Mesenchymal stem cell (in vitro differentiated cells and primary cell): ENCODE measurements at regions not wholly inside any gene's neighbourhood (a gene's known extent, or its start where the extent isn't known, plus 50 kb on each side); places are given as distances from the start of the nearest gene placed in this dataset.

Experiments used
- DNase-seq: peaks from one replicate; pipeline ENCODE4 v3.0.0-alpha.2; 2013
- H2AFZ ChIP-seq: one replicate; pipeline ENCODE4 v1.6.1; 2013; ENCODE audit warnings: low read depth, mild to moderate bottlenecking, control low read depth, inconsistent platforms, low read length, moderate library complexity
- H2AK5ac ChIP-seq: 2 replicates; pipeline ENCODE4 v1.6.1; 2013; ENCODE audit warnings: low read length, moderate library complexity, mild to moderate bottlenecking, inconsistent platforms; ENCODE audit not compliant: severe bottlenecking
- H2BK120ac ChIP-seq: one replicate; pipeline ENCODE4 v1.6.1; 2013; ENCODE audit warnings: low read depth, mild to moderate bottlenecking, inconsistent platforms, low read length, moderate library complexity
- H2BK12ac ChIP-seq, 2 experiments: one replicate each; pipeline ENCODE4 v1.6.1; 2013; ENCODE audit warnings: inconsistent platforms in 2 of 2, low read length in 2 of 2, mild to moderate bottlenecking in 2 of 2, moderate library complexity in 2 of 2, control low read depth in 1 of 2
- H2BK15ac ChIP-seq: one replicate; pipeline ENCODE4 v1.6.1; 2013; ENCODE audit warnings: mild to moderate bottlenecking, low read depth, inconsistent platforms; ENCODE audit not compliant: poor library complexity, severe bottlenecking
- H2BK5ac ChIP-seq: 2 replicates; pipeline ENCODE4 v1.6.1; 2013; ENCODE audit warnings: low read depth, mild to moderate bottlenecking, low read length, control low read depth, inconsistent platforms; ENCODE audit not compliant: poor library complexity, severe bottlenecking
- H3K14ac ChIP-seq, 2 experiments: one replicate each; pipeline ENCODE4 v1.6.1; 2013; ENCODE audit warnings: inconsistent platforms in 2 of 2, low read length in 2 of 2, control low read depth in 1 of 2, mild to moderate bottlenecking in 1 of 2, moderate library complexity in 1 of 2
- H3K18ac ChIP-seq, 2 experiments: one replicate each; pipeline ENCODE4 v1.6.1; 2013; ENCODE audit warnings: inconsistent platforms in 2 of 2, low read length in 2 of 2, control low read depth in 1 of 2, low read depth in 1 of 2, mild to moderate bottlenecking in 1 of 2
- H3K23ac ChIP-seq, 2 experiments: one replicate each; pipeline ENCODE4 v1.6.1; 2013; ENCODE audit warnings: inconsistent platforms in 2 of 2, low read length in 2 of 2, mild to moderate bottlenecking in 2 of 2, moderate library complexity in 2 of 2, control low read depth in 1 of 2
- H3K27ac ChIP-seq: 2 replicates; pipeline ENCODE4 v1.5.1; 2013; ENCODE audit warnings: mild to moderate bottlenecking, moderate library complexity, low read length, control low read depth, inconsistent platforms; ENCODE audit not compliant: poor library complexity, severe bottlenecking
- H3K27me3 ChIP-seq, 2 experiments: 2 replicates each; pipeline versions ENCODE4 v1.6.1 to v1.7.0; 2013; ENCODE audit warnings: low read length in 2 of 2, mild to moderate bottlenecking in 2 of 2, moderate library complexity in 2 of 2, control low read depth in 1 of 2, inconsistent platforms in 1 of 2; ENCODE audit not compliant: control insufficient read depth in 1 of 2, insufficient read depth in 1 of 2
- H3K36me3 ChIP-seq, 2 experiments: 2 replicates each; pipeline versions ENCODE4 v1.6.1 to v1.7.0; 2013; ENCODE audit warnings: low read length in 2 of 2, control low read depth in 1 of 2, inconsistent platforms in 1 of 2, low read depth in 1 of 2, mild to moderate bottlenecking in 1 of 2; ENCODE audit not compliant: insufficient read depth in 2 of 2, control insufficient read depth in 1 of 2
- H3K4ac ChIP-seq, 2 experiments: one replicate each; pipeline ENCODE4 v1.6.1; 2013; ENCODE audit warnings: inconsistent platforms in 2 of 2, low read length in 2 of 2, mild to moderate bottlenecking in 2 of 2, moderate library complexity in 2 of 2, control low read depth in 1 of 2, low read depth in 1 of 2
- H3K4me1 ChIP-seq: 2 replicates; pipeline ENCODE4 v1.6.1; 2013; ENCODE audit warnings: low read depth, low read length, control low read depth; ENCODE audit not compliant: control insufficient read depth, insufficient read depth
- H3K4me2 ChIP-seq: 2 replicates; pipeline ENCODE4 v1.6.1; 2013; ENCODE audit warnings: low read length, mild to moderate bottlenecking, inconsistent platforms; ENCODE audit not compliant: poor library complexity, severe bottlenecking
- H3K4me3 ChIP-seq, 2 experiments: 2 replicates each; pipeline versions ENCODE4 v1.5.1 to v1.7.0; 2013; ENCODE audit warnings: low read length in 2 of 2, mild to moderate bottlenecking in 2 of 2, control low read depth in 1 of 2, low read depth in 1 of 2; ENCODE audit not compliant: insufficient read depth in 1 of 2
- H3K79me1 ChIP-seq: replicated peaks from 2 replicates; pipeline ENCODE4 v1.6.1; 2013; ENCODE audit warnings: mild to moderate bottlenecking, control low read depth, low read length, inconsistent platforms; ENCODE audit not compliant: poor library complexity, severe bottlenecking
- H3K9ac ChIP-seq: 2 replicates; pipeline ENCODE4 v1.7.0; 2013; ENCODE audit warnings: mild to moderate bottlenecking, low read length, moderate library complexity
- H3K9me3 ChIP-seq: 2 replicates; pipeline ENCODE4 v1.7.0; 2013; ENCODE audit warnings: mild to moderate bottlenecking, low read length; ENCODE audit not compliant: control insufficient read depth
- H4K8ac ChIP-seq: one replicate; pipeline ENCODE4 v1.6.1; 2013; ENCODE audit warnings: inconsistent platforms, mild to moderate bottlenecking, low read length, moderate library complexity
- H4K91ac ChIP-seq: one replicate; pipeline ENCODE4 v1.6.1; 2013; ENCODE audit warnings: mild to moderate bottlenecking, low read length, inconsistent platforms
- WGBS: methylation state at CpG from one replicate; pipeline ENCODE4 v1.1.7; 2013; ENCODE audit warnings: mixed read lengths; 5-methylcytosine and 5-hydroxymethylcytosine counted together

- no peak overlapping the region for H3K27ac ChIP-seq
- no peak overlapping the region for H3K23ac ChIP-seq
- H3K9me3 ChIP-seq = no peaks in the 10 kb centered on the region
- no peak overlapping the region for H2AFZ ChIP-seq
- no peak for DNase-seq
- H3K18ac ChIP-seq = peak overlapping the region; percentile 21 to 48
- no peak overlapping the region for H3K4me3 ChIP-seq
- no peaks in the 10 kb centered on the region for H3K79me1 ChIP-seq
- no peaks in the 10 kb centered on the region for H3K4me1 ChIP-seq
- no peak overlapping the region for H4K8ac ChIP-seq
- no peak overlapping the region for H3K14ac ChIP-seq
- no peaks in the 10 kb centered on the region for H3K36me3 ChIP-seq
- no peak overlapping the region for H2BK12ac ChIP-seq
- no peak overlapping the region for H3K4me2 ChIP-seq
- H2BK120ac ChIP-seq = no peak overlapping the region
- H3K9ac ChIP-seq = no peak overlapping the region
- H3K4ac ChIP-seq = no peak overlapping the region
- H4K91ac ChIP-seq = no peak overlapping the region
- no peak overlapping the region for H2BK15ac ChIP-seq
- peaks cover 0 to under 1% of the 10 kb centered on the region in 2 experiments for H3K27me3 ChIP-seq
- H2AK5ac ChIP-seq = no peak overlapping the region
- H2BK5ac ChIP-seq = no peak overlapping the region
These were observed 1018.1 kb downstream of the XPNPEP1 start for GRCh38 chr10:108905171-108905570.

GRCh38 chr10:108904163-108904838, 1019.0 kb downstream of the XPNPEP1 start:
- Histone ChIP-seq H3K9me3 (no peaks in the 10 kb centered on the region), H4K91ac (no peak overlapping the region), H2BK15ac (no peak overlapping the region), H3K4ac (no peak overlapping the region), H2AFZ (no peak overlapping the region), H3K27ac (no peak overlapping the region), H2BK120ac (no peak overlapping the region), H2BK5ac (no peak overlapping the region), H3K23ac (no peak overlapping the region), H4K8ac (no peak overlapping the region), H2AK5ac (no peak overlapping the region), H3K4me3 (no peak overlapping the region), H3K27me3 (no peaks in the 10 kb centered on the region), H3K79me1 (no peaks in the 10 kb centered on the region), H3K14ac (no peak overlapping the region), H3K9ac (no peak overlapping the region), H3K4me2 (no peak overlapping the region), H3K4me1 (no peaks in the 10 kb centered on the region), H2BK12ac (peak overlapping the region in 1 of 2 experiments; percentile 47), H3K18ac (peak overlapping the region in 1 of 2 experiments; percentile 48), H3K36me3 (no peaks in the 10 kb centered on the region)
- WGBS = 87% methylated on average over 4 of the region's 5 CpGs
- peak; percentile 39 for DNase-seq

- peak; percentile 26 for DNase-seq
- Histone ChIP-seq H3K9ac (no peak overlapping the region), H3K79me1 (no peaks in the 10 kb centered on the region), H2AK5ac (no peak overlapping the region), H3K23ac (no peak overlapping the region), H3K36me3 (no peaks in the 10 kb centered on the region), H2BK15ac (no peak overlapping the region), H2BK120ac (no peak overlapping the region), H3K27ac (no peak overlapping the region), H2BK5ac (no peak overlapping the region), H4K91ac (no peak overlapping the region), H4K8ac (no peak overlapping the region), H3K18ac (peak overlapping the region in 1 of 2 experiments; percentile 61), H3K4me2 (no peak overlapping the region), H3K4me3 (peak overlapping the region in 1 of 2 experiments; percentile 46), H3K4ac (peak overlapping the region in 1 of 2 experiments; percentile 67), H2AFZ (no peak overlapping the region), H3K14ac (peak overlapping the region in 1 of 2 experiments; percentile 55), H2BK12ac (peak overlapping the region in 1 of 2 experiments; percentile 95), H3K4me1 (no peaks in the 10 kb centered on the region), H3K9me3 (no peaks in the 10 kb centered on the region), H3K27me3 (no peaks in the 10 kb centered on the region)
- 67% methylated on average over 5 of the region's 6 CpGs for WGBS
These were observed 1020.6 kb downstream of the XPNPEP1 start for GRCh38 chr10:108902619-108903285.

GRCh38 chr10:108901781-108902618, 1021.3 kb downstream of the XPNPEP1 start:
- H4K8ac ChIP-seq = peak overlapping the region; percentile 10
- H3K27ac ChIP-seq = no peak overlapping the region
- no peak overlapping the region for H2BK15ac ChIP-seq
- H2AFZ ChIP-seq = no peak overlapping the region
- no peak overlapping the region for H3K9ac ChIP-seq
- no peaks in the 10 kb centered on the region for H3K79me1 ChIP-seq
- WGBS = 67% methylated on average over 2 of the region's 4 CpGs
- H3K23ac ChIP-seq = no peak overlapping the region
- no peaks in the 10 kb centered on the region for H3K27me3 ChIP-seq
- H3K18ac ChIP-seq = peak overlapping the region; percentile 31 to 63
- H3K4me3 ChIP-seq = peak overlapping the region in 1 of 2 experiments; percentile 46
- no peaks in the 10 kb centered on the region for H3K36me3 ChIP-seq
- no peaks in the 10 kb centered on the region for H3K4me1 ChIP-seq
- peak overlapping the region in 1 of 2 experiments; percentile 5 for H3K4ac ChIP-seq
- H3K14ac ChIP-seq = no peak overlapping the region
- H3K9me3 ChIP-seq = no peaks in the 10 kb centered on the region
- no peak overlapping the region for H3K4me2 ChIP-seq
- no peak overlapping the region for H4K91ac ChIP-seq
- peak overlapping the region; percentile 20 to 57 for H2BK12ac ChIP-seq
- peak; percentile 40 for DNase-seq
- H2BK5ac ChIP-seq = no peak overlapping the region
- H2AK5ac ChIP-seq = no peak overlapping the region
- no peak overlapping the region for H2BK120ac ChIP-seq
